HG02763 (cell line): ENCODE measurements at regions not wholly inside any gene's neighbourhood (a gene's known extent, or its start where the extent isn't known, plus 50 kb on each side); places are given as distances from the start of the nearest gene placed in this dataset.
"Not testable (repeated sequence)": the region's sequence is repeated elsewhere in the genome, so short reads cannot be mapped to it uniquely, and the experiment has no call there.

ENCODE experiments used
- ATAC-seq: cut with Tn5 transposase; IDR thresholded peaks from one replicate; pipeline ENCODE4 v1.9.1; 2021; ENCODE audit warnings: mild to moderate bottlenecking, moderate library complexity; ENCODE audit not compliant: unreplicated experiment

DNA sequence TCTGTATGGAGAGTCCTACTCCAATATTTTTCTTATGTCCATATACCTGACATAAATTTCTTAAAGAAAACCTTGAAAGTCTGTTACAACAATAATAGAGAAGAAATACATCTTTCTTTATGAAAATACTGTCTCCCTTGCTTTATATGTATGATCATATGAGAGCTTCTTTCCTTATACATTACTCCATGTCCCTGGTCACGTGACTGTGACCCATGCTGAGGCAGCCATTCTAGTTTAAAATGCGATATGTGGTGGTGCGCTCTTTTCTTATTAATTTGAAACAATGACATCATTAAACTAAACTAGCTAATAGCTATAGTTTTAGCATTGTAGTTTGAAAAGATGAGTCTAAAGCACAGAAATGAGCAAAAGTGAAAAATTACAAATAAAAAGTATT, 1120.3 kb upstream of the PRR20A start:
- ATAC-seq, result no peak

- no peak for ATAC-seq
Measured at GRCh38 chr13:56039992-56040391, 1100.7 kb upstream of the PRR20A start.

DNA sequence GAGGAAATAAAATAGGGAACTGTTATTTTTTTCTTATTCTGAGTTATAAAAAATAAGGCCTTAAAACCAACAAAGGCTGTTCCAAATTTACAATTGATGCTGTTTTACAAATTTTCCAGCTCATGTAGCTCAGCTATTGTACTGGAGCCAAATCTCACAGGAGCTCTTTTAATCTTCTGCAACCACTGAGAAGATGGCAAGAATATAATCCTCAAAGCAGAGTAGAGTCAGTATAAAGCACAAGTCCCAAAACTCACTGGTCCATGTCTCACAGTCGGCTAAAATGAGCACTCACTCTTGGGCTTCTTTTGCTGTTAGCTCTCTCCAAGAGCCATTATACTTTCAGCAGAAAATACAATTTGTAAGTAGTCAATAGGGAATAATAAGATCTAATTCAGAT, 1074.4 kb upstream of the PRR20A start:
- ATAC-seq, result no peak

GRCh38 chr13:56102641-56103040, 1038.1 kb upstream of the PRR20A start:
- ATAC-seq, result no peak

DNA sequence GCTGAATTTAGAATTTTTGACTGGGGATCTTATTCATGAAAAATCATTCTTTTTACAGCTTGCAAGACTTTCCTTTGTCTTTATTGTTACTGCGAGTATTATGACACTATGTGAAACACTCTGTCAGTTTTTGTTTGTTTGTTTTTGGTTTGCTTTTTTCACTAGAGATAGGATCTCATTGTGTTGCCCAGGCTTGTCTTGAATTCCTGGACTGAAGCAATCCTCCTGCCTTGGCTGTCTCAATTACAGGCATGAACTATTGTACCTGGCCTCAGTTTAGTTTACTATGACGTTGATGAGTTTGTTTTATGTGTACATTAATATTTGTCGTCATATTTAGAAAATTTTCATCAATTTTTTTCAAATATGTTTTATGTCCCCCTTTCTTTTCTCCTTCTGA, 1030.0 kb upstream of the PRR20A start:
- ATAC-seq, result no peak

GRCh38 chr13:56134524-56134923, 1006.2 kb upstream of the PRR20A start:
- no peak for ATAC-seq

DNA sequence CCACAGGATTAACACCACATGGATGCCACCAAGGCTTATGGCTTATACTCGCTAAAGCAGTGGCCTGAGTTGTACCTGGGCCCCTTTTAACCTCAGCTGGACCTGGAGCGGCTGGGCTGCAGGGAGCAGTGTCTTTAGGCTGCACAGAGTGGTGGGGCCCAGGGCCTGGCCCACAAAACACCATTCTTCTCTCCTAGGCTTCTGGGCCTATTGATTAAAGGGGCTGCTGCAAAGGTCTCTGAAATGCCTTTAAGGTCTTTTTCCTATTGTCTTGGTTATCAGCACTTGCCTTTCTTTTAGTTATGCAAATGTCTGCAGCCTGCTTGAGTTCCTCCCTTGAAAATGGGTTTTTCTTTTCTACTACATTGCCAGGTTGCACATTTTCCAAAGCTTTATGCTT, 973.9 kb upstream of the PRR20A start:
- ATAC-seq, result no peak

GRCh38 chr13:56168581-56168980, 972.1 kb upstream of the PRR20A start:
- no peak for ATAC-seq

- ATAC-seq, result no peak
Measured at GRCh38 chr13:56173346-56173745, 967.4 kb upstream of the PRR20A start.

DNA sequence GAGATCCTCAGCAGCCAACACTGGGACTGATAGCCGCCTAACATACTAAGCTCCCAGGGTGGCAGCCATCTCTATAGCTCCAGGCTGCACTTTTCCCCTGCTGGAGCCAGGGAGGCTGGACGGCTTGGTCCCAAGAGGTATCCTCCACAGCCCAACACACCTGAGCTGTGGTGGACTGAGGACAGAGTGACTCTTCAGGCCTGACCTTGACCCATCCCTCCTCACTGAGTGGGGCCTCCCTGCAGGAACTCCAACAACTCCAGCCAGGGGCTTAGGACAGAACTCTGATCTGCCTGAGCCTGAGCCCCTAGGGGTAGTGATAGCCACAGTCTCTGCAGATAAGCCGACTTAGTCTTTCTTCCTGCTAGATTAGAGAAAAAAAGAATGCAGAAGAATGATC, 958.1 kb upstream of the PRR20A start:
- ATAC-seq, result no peak

GRCh38 chr13:56187331-56187730, 953.4 kb upstream of the PRR20A start:
- ATAC-seq, result no peak

- ATAC-seq, result not testable (repeated sequence)
Measured at GRCh38 chr13:56188582-56188981, 952.1 kb upstream of the PRR20A start.

- ATAC-seq, result no peak
Measured at GRCh38 chr13:56189439-56189838, 951.3 kb upstream of the PRR20A start.

GRCh38 chr13:56189978-56190377, 950.7 kb upstream of the PRR20A start:
- no peak for ATAC-seq

DNA sequence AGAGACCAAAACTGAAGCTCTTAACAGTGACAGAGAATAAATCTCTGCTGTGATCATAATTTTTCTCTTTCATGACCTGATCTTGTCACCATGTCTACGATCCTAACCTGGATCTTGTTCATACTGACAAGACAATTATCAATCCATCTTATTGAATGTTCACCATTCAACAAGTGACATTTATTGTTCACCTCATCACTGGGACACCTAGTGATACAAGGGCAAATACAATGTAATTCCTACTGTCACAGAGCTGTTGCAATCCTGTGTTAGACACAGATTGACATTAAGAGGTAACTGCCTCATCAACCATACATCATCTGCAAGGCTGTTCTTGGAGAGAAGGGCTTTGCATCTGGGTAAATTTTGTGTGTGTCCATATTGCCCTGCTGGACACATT, 942.4 kb upstream of the PRR20A start:
- ATAC-seq, result no peak

DNA sequence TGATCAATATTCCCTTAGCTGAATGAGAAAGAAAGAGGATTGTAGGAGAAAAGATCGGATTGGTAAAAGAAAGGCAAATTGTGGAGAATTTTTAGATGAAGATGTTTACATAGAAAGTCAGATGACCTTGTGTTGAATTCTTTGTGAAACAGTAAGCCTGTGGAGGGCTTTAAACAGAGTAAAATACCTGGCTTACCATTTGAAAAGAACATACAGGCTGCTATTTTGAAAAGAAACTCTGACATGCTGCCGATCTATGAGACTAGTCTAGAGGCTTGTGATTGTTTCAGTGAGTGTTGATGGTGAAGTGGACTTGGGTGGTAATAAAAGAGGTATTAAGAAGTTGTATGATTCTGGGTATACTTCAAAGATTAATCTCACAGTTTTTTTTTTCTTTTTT, 938.9 kb upstream of the PRR20A start:
- ATAC-seq, result no peak

DNA sequence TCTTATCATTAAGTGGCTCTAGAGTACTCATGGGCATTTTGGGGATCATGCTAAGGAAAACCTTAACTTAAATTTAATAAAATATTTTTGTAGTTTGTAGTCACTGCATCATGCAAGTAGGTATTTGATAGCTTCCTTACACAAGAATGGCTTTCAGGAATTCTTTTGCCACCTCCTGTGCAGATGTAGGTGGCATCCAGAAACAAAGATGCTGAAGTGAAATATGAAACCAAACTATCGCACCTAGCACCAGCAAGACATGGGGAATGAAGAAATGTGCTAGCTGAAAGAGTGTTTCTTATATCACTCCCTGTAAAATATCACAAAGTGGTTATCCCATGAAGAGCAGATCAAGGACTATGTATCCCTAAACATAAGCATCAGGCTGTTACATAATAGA, 924.5 kb upstream of the PRR20A start:
- no peak for ATAC-seq

DNA sequence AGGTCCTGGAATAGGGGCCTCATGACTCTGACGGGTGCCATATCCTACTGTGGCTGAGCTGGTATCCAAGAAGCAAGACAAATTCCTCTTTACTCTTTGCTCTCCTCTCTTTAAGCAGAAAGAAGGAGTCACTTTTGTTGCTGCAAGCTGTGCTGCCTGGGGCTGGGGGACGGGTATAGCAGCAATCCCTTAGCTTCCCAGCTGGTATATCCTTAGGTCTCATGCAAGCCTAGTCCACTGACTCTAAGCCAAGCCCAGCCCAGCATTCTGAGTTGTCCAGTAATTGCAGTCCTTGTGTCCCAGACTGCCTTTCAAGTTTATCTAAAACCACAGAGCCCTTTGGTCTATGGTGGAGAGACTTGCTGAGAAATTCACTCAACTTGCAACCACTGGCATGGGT, 893.0 kb upstream of the PRR20A start:
- no peak for ATAC-seq

DNA sequence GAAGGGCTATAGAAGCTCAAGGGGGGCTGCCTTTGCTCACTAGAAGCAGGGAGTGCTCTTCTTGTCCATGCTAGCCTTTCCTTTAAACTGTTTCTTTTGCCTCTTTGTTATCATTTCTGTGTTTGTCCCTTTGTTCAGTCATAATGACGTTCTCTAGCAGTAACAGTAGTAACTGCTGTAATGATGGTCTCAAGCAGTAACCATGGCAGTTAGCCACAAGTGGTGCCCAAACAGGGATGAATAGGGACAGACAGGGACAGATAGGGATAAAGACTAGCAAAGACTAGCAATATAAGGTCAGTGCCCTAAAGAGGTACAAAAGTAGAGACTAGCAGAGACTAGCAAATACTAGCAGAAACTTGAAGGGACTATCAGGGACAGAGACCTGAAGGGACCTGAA, 869.0 kb upstream of the PRR20A start:
- no peak for ATAC-seq

DNA sequence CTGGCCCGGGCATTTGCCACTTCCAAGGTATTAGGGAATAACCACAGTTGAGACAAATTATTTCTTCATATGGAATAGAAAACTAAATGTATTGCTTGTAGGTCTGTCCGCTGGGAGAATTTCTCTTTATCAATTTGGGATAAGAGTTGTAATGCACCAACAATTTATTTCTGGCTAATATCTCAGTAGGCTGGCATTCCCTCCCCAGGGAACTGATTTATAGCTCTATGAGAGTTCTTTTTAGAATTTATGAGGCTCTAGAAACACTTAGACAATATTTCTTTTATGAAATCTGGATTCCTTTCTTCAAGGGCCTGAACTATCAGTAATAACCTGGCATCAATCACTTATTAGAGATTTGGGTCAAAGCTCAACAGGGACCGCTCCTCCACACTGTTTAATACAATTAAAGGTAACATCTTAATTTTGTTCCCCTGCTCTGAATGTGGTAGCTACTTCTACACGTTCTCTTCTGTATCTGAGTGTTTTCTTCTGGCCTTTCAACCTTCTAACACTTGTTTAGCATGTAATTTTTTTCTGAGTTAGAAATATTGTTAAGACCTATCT, 857.4 kb upstream of the PRR20A start:
- no peak for ATAC-seq

DNA sequence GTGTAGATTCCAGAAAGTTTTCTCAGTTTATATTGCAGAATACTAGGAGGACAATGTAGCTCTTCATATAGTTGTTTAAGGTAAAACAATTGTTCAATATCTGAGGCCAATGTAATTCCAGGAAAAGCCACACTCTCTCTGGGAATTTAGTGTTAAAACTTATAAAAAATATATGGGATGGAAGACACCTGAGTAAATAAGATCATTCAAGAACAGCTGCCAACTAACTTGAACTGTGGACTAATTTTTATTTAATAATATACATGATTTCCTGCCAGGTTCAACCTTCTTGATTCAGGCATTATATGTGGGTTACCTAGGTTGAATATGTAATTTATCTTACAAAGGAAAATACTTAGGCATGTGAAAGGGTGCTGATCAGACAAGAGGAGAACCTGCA, 841.1 kb upstream of the PRR20A start:
- no peak for ATAC-seq

- ATAC-seq, result no peak
Measured at GRCh38 chr13:56314765-56315164, 826.0 kb upstream of the PRR20A start.

GRCh38 chr13:56317841-56318240, 822.9 kb upstream of the PRR20A start:
- ATAC-seq, result no peak

- no peak for ATAC-seq
Measured at GRCh38 chr13:56332671-56333070, 808.0 kb upstream of the PRR20A start.
